NCI-H146 (cell line): ENCODE measurements at regions not wholly inside any gene's neighbourhood (a gene's known extent, or its start where the extent isn't known, plus 50 kb on each side); places are given as distances from the start of the nearest gene placed in this dataset.
"Not testable (repeated sequence)": the region's sequence is repeated elsewhere in the genome, so short reads cannot be mapped to it uniquely, and the experiment has no call there.

Source experiments
- DNase-seq: peaks from one replicate; lab custom pipeline; 2025; lab: John Stamatoyannopoulos, UW

- not testable (repeated sequence) for DNase-seq
Measured at GRCh38 chr16:22656573-22656972, 145.9 kb downstream of the NPIPB5 start.

- no peak for DNase-seq
Measured at GRCh38 chr16:22659933-22660332, 149.2 kb downstream of the NPIPB5 start.

GRCh38 chr16:22660441-22661160 is 149.9 kb downstream of the NPIPB5 start:
- no peak for DNase-seq

GRCh38 chr16:22661161-22661647 is 150.5 kb downstream of the NPIPB5 start:
- no peak for DNase-seq

- DNase-seq, result not testable (repeated sequence)
Measured at GRCh38 chr16:22662958-22663357, 151.0 kb upstream of the HS3ST2 start.

- no peak for DNase-seq
Measured at GRCh38 chr16:22663389-22664064, 150.4 kb upstream of the HS3ST2 start.

GRCh38 chr16:22664132-22664531 is 149.8 kb upstream of the HS3ST2 start:
- no peak for DNase-seq

GRCh38 chr16:22664561-22664997 is 149.4 kb upstream of the HS3ST2 start:
- no peak for DNase-seq

- no peak for DNase-seq
Measured at GRCh38 chr16:22665048-22665797, 148.7 kb upstream of the HS3ST2 start.

- DNase-seq, result no peak
Measured at GRCh38 chr16:22665803-22666202, 148.2 kb upstream of the HS3ST2 start.

GRCh38 chr16:22668318-22668717 is 145.6 kb upstream of the HS3ST2 start:
- DNase-seq, result no peak

GRCh38 chr16:22670044-22670536 is 143.9 kb upstream of the HS3ST2 start:
- no peak for DNase-seq

- no peak for DNase-seq
Measured at GRCh38 chr16:22670551-22671041, 143.4 kb upstream of the HS3ST2 start.

- no peak for DNase-seq
Measured at GRCh38 chr16:22671301-22672076, 142.5 kb upstream of the HS3ST2 start.

- DNase-seq, result no peak
Measured at GRCh38 chr16:22672830-22673210, 141.1 kb upstream of the HS3ST2 start.

- DNase-seq, result no peak
Measured at GRCh38 chr16:22673421-22673831, 140.5 kb upstream of the HS3ST2 start.

GRCh38 chr16:22674832-22675191 is 139.2 kb upstream of the HS3ST2 start:
- DNase-seq, result no peak

GRCh38 chr16:22675745-22676540 is 138.0 kb upstream of the HS3ST2 start:
- no peak for DNase-seq

GRCh38 chr16:22677024-22677830 is 136.7 kb upstream of the HS3ST2 start:
- DNase-seq, result no peak

GRCh38 chr16:22678311-22678710 is 135.7 kb upstream of the HS3ST2 start:
- DNase-seq, result no peak
